Body of pancreas (tissue), 4 donors: ENCODE measurements at regions not wholly inside any gene's neighbourhood (a gene's known extent, or its start where the extent isn't known, plus 50 kb on each side); places are given as distances from the start of the nearest gene placed in this dataset.

Experiments used
- ATAC-seq: fragments of 150-250 bp; one replicate; pipeline ENCODE4 v1.9.1; 2016
- DNase-seq, 4 donors: peaks; one replicate each; pipeline ENCODE4 v3.0.0-alpha.2; 2019
- H3K27ac ChIP-seq, 4 donors: fragments of 200-600 bp; sonication (generic); 1 replicate in 3 of 4; 2 replicates in 1 of 4; pipeline versions ENCODE4 v1.5.1 to v1.6.1; 2016 to 2019; ENCODE audit warnings: mild to moderate bottlenecking in 1 of 4, mixed read lengths in 1 of 4, moderate library complexity in 1 of 4
- H3K27me3 ChIP-seq, 2 donors: fragments of 200-600 bp; sonication (generic); one replicate each; pipeline ENCODE4 v1.6.0; 2016; ENCODE audit warnings: mild to moderate bottlenecking in 1 of 2
- H3K36me3 ChIP-seq, 2 donors: fragments of 200-600 bp; sonication (generic); replicated peaks in 1 of 2; 2 replicates each; pipeline ENCODE4 v1.5.1; 2016; ENCODE audit warnings: low read depth in 2 of 2; ENCODE audit not compliant: insufficient read depth in 1 of 2
- H3K4me1 ChIP-seq: fragments of 200-600 bp; sonication (generic); one replicate; pipeline ENCODE4 v1.6.0; 2016
- H3K4me3 ChIP-seq, 2 donors: fragments of 200-600 bp; sonication (generic); 1 replicate in 1 of 2; 2 replicates in 1 of 2; pipeline ENCODE4 v1.5.1; 2016 to 2019
- H3K9me3 ChIP-seq, 3 donors: fragments of 200-600 bp; sonication (generic); 1 replicate in 2 of 3; 2 replicates in 1 of 3; pipeline ENCODE4 v1.5.1; 2016
- POLR2A ChIP-seq, 3 donors: fragments of 450-650 bp; IDR thresholded peaks; one replicate each; pipeline ENCODE4 v1.6.1; 2016; ENCODE audit warnings: antibody characterized with exemption in 3 of 3, mild to moderate bottlenecking in 2 of 3
- WGBS, 2 donors: methylation state at CpG; one replicate each; pipeline ENCODE4 v1.1.5; 2017; 5-methylcytosine and 5-hydroxymethylcytosine counted together
- intact Hi-C: fragments of 100-400 bp; cut with DNase I; formaldehyde crosslinking; loops from one replicate; pipeline ENCODE4 v1.15.1; 2023
- TF ChIP-seq, protein P1 (sequence below), 7 experiments: fragments of 450-650 bp in 4 of 7; fragments of 200-600 bp in 3 of 7; sonication (generic) in 3 of 7; IDR thresholded peaks; one replicate each; pipeline ENCODE4 v1.5.1; 2016 to 2019; ENCODE audit warnings: antibody characterized with exemption in 7 of 7

DNA sequence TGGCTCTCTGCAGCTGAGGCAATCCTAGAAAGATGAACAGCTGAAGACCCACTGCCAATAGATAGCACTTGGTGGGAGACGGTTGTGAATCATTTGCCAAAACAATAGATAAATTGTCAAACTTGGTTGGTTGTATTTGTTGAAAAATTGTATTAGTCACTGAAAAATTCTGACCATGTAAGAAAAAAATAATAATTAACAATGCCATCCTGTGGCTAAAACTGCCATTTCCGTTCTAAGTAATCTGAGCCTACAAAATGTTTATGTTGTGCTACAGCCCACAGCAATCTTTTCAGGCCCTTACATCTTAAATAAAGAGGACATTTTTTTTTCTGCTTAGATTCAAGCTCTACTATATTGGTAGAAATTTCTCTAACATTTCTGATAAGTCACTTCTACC is 103.2 kb upstream of the ANO3 start:
- TF ChIP-seq POLR2A (IDR thresholded peaks at IDR 0.05) = no peak
- TF ChIP-seq, protein P1, sequence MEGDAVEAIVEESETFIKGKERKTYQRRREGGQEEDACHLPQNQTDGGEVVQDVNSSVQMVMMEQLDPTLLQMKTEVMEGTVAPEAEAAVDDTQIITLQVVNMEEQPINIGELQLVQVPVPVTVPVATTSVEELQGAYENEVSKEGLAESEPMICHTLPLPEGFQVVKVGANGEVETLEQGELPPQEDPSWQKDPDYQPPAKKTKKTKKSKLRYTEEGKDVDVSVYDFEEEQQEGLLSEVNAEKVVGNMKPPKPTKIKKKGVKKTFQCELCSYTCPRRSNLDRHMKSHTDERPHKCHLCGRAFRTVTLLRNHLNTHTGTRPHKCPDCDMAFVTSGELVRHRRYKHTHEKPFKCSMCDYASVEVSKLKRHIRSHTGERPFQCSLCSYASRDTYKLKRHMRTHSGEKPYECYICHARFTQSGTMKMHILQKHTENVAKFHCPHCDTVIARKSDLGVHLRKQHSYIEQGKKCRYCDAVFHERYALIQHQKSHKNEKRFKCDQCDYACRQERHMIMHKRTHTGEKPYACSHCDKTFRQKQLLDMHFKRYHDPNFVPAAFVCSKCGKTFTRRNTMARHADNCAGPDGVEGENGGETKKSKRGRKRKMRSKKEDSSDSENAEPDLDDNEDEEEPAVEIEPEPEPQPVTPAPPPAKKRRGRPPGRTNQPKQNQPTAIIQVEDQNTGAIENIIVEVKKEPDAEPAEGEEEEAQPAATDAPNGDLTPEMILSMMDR (IDR thresholded peaks at IDR 0.05) = no peak
- 45 to 51% methylated on average over 2 of the region's 2 CpGs for WGBS, 2 donors

DNA sequence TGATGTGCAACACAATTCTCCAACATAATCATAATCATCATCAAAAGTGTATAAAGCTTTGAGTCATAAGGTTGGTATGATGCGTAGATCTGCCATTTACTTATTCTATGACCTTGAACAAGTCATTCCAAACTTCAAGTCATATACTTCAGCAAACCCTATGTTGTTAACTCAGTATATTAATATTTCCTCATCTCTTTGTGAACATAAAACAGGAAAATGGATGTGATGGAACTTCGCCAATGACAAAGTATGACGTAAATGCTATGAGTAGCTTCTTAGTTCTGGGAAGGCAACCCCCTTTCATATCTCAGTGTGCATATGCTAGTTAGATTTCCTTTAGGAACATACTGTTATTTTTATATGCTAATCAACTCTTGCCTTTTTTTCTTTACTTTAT is 102.7 kb upstream of the ANO3 start:
- H3K36me3 ChIP-seq = no peaks in the 10 kb centered on the region
- no peak overlapping the region for H3K4me3 ChIP-seq
- no peak for TF ChIP-seq POLR2A (IDR thresholded peaks at IDR 0.05)
- DNase-seq (no peak), ATAC-seq (no peak)
- no peaks in the 10 kb centered on the region for H3K27me3 ChIP-seq
- WGBS, 2 donors = 47 to 60% methylated on average over 3 of the region's 3 CpGs
- H3K9me3 ChIP-seq = no peaks in the 10 kb centered on the region
- intact Hi-C loops = loop anchor here (5.0 kb wide), 1 partner anchor 247 kb away; no protein-coding TSS in a partner anchor
- H3K27ac ChIP-seq = no peak overlapping the region
- H3K4me1 ChIP-seq = no peaks in the 10 kb centered on the region

More for the DNA sequence above, 103.2 kb upstream of the ANO3 start:
- intact Hi-C loops = loop anchor here (5.0 kb wide), 1 partner anchor 246 kb away; no protein-coding TSS in a partner anchor
- Histone ChIP-seq H3K4me3 (no peak overlapping the region), H3K9me3 (no peaks in the 10 kb centered on the region), H3K36me3 (no peaks in the 10 kb centered on the region), H3K4me1 (no peaks in the 10 kb centered on the region), H3K27ac (no peak overlapping the region), H3K27me3 (no peaks in the 10 kb centered on the region)
- DNase-seq (no peak), ATAC-seq (no peak)

DNA sequence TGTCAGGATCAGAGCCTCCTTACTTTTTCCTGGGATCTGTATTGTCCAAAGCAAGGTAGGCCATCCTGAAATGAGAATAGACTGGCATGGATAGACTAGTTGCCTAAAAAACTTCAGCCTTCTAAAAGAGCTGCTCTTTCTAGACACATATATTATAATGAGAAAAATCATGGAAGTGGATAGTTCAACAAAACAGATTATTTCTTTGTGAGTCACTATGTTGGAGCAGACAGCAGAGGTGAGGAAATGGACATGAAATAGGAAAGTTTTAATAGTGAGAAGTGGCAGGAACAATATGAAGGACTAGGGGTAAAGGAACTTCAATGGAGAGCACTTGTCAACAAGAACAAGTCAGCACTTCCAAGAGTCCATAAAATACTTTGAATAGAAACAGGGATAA is 101.9 kb upstream of the ANO3 start:
- H3K4me1 ChIP-seq = no peaks in the 10 kb centered on the region
- DNase-seq (no peak), ATAC-seq (no peak)
- H3K27ac ChIP-seq = no peak overlapping the region
- no peak for TF ChIP-seq POLR2A (IDR thresholded peaks at IDR 0.05)
- TF ChIP-seq, protein P1 (IDR thresholded peaks at IDR 0.05) = no peak
- no peak overlapping the region for H3K4me3 ChIP-seq
- no peaks in the 10 kb centered on the region for H3K9me3 ChIP-seq
- no peaks in the 10 kb centered on the region for H3K27me3 ChIP-seq
- intact Hi-C loops = loop anchor here (5.0 kb wide), 1 partner anchor 248 kb away; no protein-coding TSS in a partner anchor
- H3K36me3 ChIP-seq = no peaks in the 10 kb centered on the region

DNA sequence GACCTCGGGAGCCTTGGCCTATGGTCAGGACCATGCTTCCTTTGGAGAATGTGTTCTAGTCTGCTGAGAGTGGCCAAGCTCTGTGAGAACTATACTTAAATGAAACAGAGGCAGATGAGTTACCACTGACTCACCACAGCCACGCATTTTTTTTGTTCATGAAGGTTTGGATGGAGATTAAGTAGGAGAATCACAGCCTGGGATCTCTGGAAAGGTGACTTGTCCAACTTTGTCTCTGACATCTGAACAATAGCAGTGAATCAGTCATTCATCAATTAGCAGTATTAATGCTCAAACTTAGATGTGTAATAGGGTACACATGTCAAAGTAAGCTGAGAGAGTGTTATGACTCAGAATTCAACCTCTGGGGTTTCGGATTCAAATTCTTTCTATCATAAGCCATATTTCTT is 100.7 kb upstream of the ANO3 start:
- Histone ChIP-seq H3K36me3 (no peaks in the 10 kb centered on the region), H3K27me3 (no peaks in the 10 kb centered on the region), H3K27ac (no peak overlapping the region), H3K4me3 (no peak overlapping the region), H3K9me3 (no peaks in the 10 kb centered on the region), H3K4me1 (no peaks in the 10 kb centered on the region)
- DNase-seq (no peak), ATAC-seq (no peak)
- TF ChIP-seq, protein P1 (IDR thresholded peaks at IDR 0.05) = no peak
- no peak for TF ChIP-seq POLR2A (IDR thresholded peaks at IDR 0.05)
- 25 to 67% methylated on average over 3 of the region's 3 CpGs for WGBS, 2 donors
- intact Hi-C loops = no loop called here

DNA sequence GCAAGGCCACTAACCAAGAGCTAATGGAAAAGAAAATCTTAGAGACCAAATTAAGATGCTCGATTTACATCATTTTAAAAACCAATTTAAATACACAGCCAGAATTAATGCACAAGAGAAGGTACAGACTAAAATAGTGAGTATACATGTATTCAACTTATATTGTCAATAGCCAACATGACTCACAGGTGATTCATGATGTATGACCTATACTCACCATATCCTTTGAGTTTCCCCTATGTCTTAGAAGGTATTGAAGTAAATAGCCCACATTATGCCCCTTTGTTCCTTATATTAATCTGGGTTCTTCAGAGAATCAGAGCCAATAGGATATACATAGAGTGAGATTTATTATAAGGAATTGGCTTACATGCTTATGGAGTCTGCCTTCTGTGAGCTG is 97.5 kb upstream of the ANO3 start:
- WGBS, 2 donors = 68 to 70% methylated on average over 1 of the region's 1 CpG
- Histone ChIP-seq H3K27ac (no peak overlapping the region), H3K4me3 (no peak overlapping the region), H3K36me3 (no peaks in the 10 kb centered on the region), H3K27me3 (no peaks in the 10 kb centered on the region), H3K4me1 (no peaks in the 10 kb centered on the region), H3K9me3 (no peaks in the 10 kb centered on the region)
- DNase-seq = no peak
- ATAC-seq = no peak
- intact Hi-C loops = no loop called here
- no peak for TF ChIP-seq POLR2A (IDR thresholded peaks at IDR 0.05)
- TF ChIP-seq, protein P1 (IDR thresholded peaks at IDR 0.05) = no peak
